Keratinocyte (primary cell): ENCODE measurements at regions not wholly inside any gene's neighbourhood (a gene's known extent, or its start where the extent isn't known, plus 50 kb on each side); places are given as distances from the start of the nearest gene placed in this dataset.

Source experiments
- DNase-seq: peaks from one replicate; pipeline ENCODE4 v3.0.0-alpha.2; 2011; ENCODE audit warnings: low read depth, missing footprints, low spot score
- FAIRE-seq: peaks from 2 replicates; lab custom pipeline; 2011; peaks lifted over from hg19 to GRCh38; lab: Jason Lieb, UNC
- H2AFZ ChIP-seq: 2 replicates; pipeline ENCODE4 v1.6.0; 2012; ENCODE audit warnings: low read length, control low read depth, inconsistent platforms; ENCODE audit not compliant: control insufficient read depth
- H3K27ac ChIP-seq: 2 replicates; pipeline ENCODE4 v1.5.1; 2011; ENCODE audit warnings: low read length; ENCODE audit not compliant: control insufficient read depth, insufficient read depth
- H3K27me3 ChIP-seq: 3 replicates; pipeline ENCODE4 v1.6.0; 2011; ENCODE audit warnings: low read length; ENCODE audit not compliant: control insufficient read depth, insufficient read depth; ENCODE audit errors: extremely low read depth
- H3K36me3 ChIP-seq, 2 experiments: 2 replicates in 1 of 2; 3 replicates in 1 of 2; pipeline ENCODE4 v1.5.1; 2011; ENCODE audit warnings: low read length in 2 of 2, mild to moderate bottlenecking in 1 of 2; ENCODE audit not compliant: control insufficient read depth in 2 of 2, insufficient read depth in 2 of 2; ENCODE audit errors: extremely low read depth in 1 of 2
- H3K4me1 ChIP-seq: 3 replicates; pipeline ENCODE4 v1.5.1; 2011; ENCODE audit warnings: low read length; ENCODE audit not compliant: control insufficient read depth, insufficient read depth; ENCODE audit errors: extremely low read depth
- H3K4me2 ChIP-seq: 3 replicates; pipeline ENCODE4 v1.6.0; 2011; ENCODE audit warnings: low read depth, low read length; ENCODE audit not compliant: control insufficient read depth, insufficient read depth; ENCODE audit errors: extremely low read depth
- H3K4me3 ChIP-seq, 3 experiments: fragments of 200-600 bp in 1 of 3; sonication (generic) in 1 of 3; 2 replicates in 2 of 3; 3 replicates in 1 of 3; pipeline ENCODE4 v1.5.1; 2011 to 2016; ENCODE audit warnings: low read length in 3 of 3, mild to moderate bottlenecking in 3 of 3, control low read depth in 2 of 3, inconsistent platforms in 1 of 3, low read depth in 1 of 3, mixed read lengths in 1 of 3, mixed run types in 1 of 3, moderate library complexity in 1 of 3; ENCODE audit not compliant: control insufficient read depth in 2 of 3, insufficient read depth in 2 of 3; ENCODE audit errors: extremely low read depth in 1 of 3
- H3K79me2 ChIP-seq: 2 replicates; pipeline ENCODE4 v1.6.0; 2012; ENCODE audit warnings: low read length; ENCODE audit not compliant: control insufficient read depth, insufficient read depth
- H3K9ac ChIP-seq: 3 replicates; pipeline ENCODE4 v1.6.0; 2011; ENCODE audit warnings: low read length; ENCODE audit not compliant: control insufficient read depth, insufficient read depth; ENCODE audit errors: extremely low read depth
- H3K9me1 ChIP-seq: 3 replicates; pipeline ENCODE4 v1.6.0; 2011; ENCODE audit warnings: low read length; ENCODE audit not compliant: control insufficient read depth, insufficient read depth; ENCODE audit errors: extremely low read depth
- H3K9me3 ChIP-seq: 2 replicates; pipeline ENCODE4 v1.5.1; 2012; ENCODE audit warnings: low read depth, low read length; ENCODE audit not compliant: control insufficient read depth
- H4K20me1 ChIP-seq: 3 replicates; pipeline ENCODE4 v1.6.0; 2011; ENCODE audit warnings: low read length; ENCODE audit not compliant: control insufficient read depth, insufficient read depth; ENCODE audit errors: extremely low read depth
- CTCF ChIP-seq, 3 experiments: IDR thresholded peaks in 1 of 3; conservative IDR thresholded peaks in 1 of 3; optimal IDR thresholded peaks in 1 of 3; 2 replicates in 2 of 3; 3 replicates in 1 of 3; pipeline versions ENCODE3 to v1.5.1; 2011; ENCODE audit warnings: low read length in 3 of 3, mild to moderate bottlenecking in 3 of 3, moderate library complexity in 2 of 3, control low read depth in 1 of 3, inconsistent platforms in 1 of 3; ENCODE audit not compliant: insufficient read depth in 2 of 3; ENCODE audit errors: extremely low read depth in 1 of 3
- EZH2 ChIP-seq: IDR thresholded peaks from one replicate; pipeline ENCODE4 v1.6.1; 2012; ENCODE audit warnings: inconsistent platforms, mild to moderate bottlenecking, low read length, moderate library complexity
- dilution Hi-C: fragments of 300-500 bp; cut with MboI; formaldehyde crosslinking; loops from one replicate; pipeline ENCODE4 v1.7.0; 2020; ENCODE audit warnings: low sequenced_read_pairs; ENCODE audit not compliant: extremely low pct_ligation_motif_present

- H3K9me1 ChIP-seq = no peaks in the 10 kb centered on the region
- peak overlapping the region; percentile 92 for H3K27ac ChIP-seq
- dilution Hi-C loops = no loop called here
- DNase-seq = no peak
- H3K36me3 ChIP-seq = no peaks in the 10 kb centered on the region
- H2AFZ ChIP-seq = no peak overlapping the region
- TF ChIP-seq EZH2 (no peak), CTCF (optimal IDR thresholded peaks at IDR 0.05 in 1 of 3, IDR thresholded peaks at IDR 0.05 in 1 of 3, conservative IDR thresholded peaks at IDR 0.05 in 1 of 3; ENCODE audit: extremely low read depth in 1 of 3, insufficient read depth in 2 of 3, low read length in 3 of 3) (no peak)
- H3K27me3 ChIP-seq = no peaks in the 10 kb centered on the region
- FAIRE-seq = peak; percentile 48
- peak overlapping the region; percentile 26 for H3K4me2 ChIP-seq
- H3K4me1 ChIP-seq = peaks cover 53% of the 10 kb centered on the region
- H4K20me1 ChIP-seq = no peaks in the 10 kb centered on the region
- H3K4me3 ChIP-seq = no peak overlapping the region
- H3K79me2 ChIP-seq = no peaks in the 10 kb centered on the region
- H3K9me3 ChIP-seq = no peaks in the 10 kb centered on the region
- peak overlapping the region; percentile 46 for H3K9ac ChIP-seq
These were observed 168.0 kb upstream of the HMGA2 start for GRCh38 chr12:65656156-65656882.

- H3K9me3 ChIP-seq = no peaks in the 10 kb centered on the region
- H3K9ac ChIP-seq = peak overlapping the region; percentile 55
- H3K79me2 ChIP-seq = no peaks in the 10 kb centered on the region
- H4K20me1 ChIP-seq = no peaks in the 10 kb centered on the region
- H3K27ac ChIP-seq = peak overlapping the region; percentile 94
- H3K4me2 ChIP-seq = peak overlapping the region; percentile 50
- H3K9me1 ChIP-seq = no peaks in the 10 kb centered on the region
- dilution Hi-C loops = no loop called here
- no peaks in the 10 kb centered on the region for H3K27me3 ChIP-seq
- DNase-seq (no peak), FAIRE-seq (peak; percentile 80)
- no peak overlapping the region for H2AFZ ChIP-seq
- H3K4me1 ChIP-seq = peaks cover 53% of the 10 kb centered on the region
- H3K36me3 ChIP-seq = no peaks in the 10 kb centered on the region
- no peak overlapping the region for H3K4me3 ChIP-seq
- TF ChIP-seq CTCF (optimal IDR thresholded peaks at IDR 0.05 in 1 of 3, IDR thresholded peaks at IDR 0.05 in 1 of 3, conservative IDR thresholded peaks at IDR 0.05 in 1 of 3; ENCODE audit: extremely low read depth in 1 of 3, insufficient read depth in 2 of 3, low read length in 3 of 3) (no peak), EZH2 (no peak)
These were observed 167.4 kb upstream of the HMGA2 start for GRCh38 chr12:65656891-65657351.
